ENCODE measurements at regions not wholly inside any gene's neighbourhood (a gene's known extent, or its start where the extent isn't known, plus 50 kb on each side); places are given as distances from the start of the nearest gene placed in this dataset.

- Histone ChIP-seq H3K27ac (ENCODE audit: low read depth in 1 of 2, low read length in 1 of 2) (no peak overlapping the region), H3K9me3 (ENCODE audit: control insufficient read depth in 4 of 4, insufficient read depth in 3 of 4, low read length in 3 of 4) (no peaks in the 10 kb centered on the region), H3K36me3 (ENCODE audit: control insufficient read depth in 4 of 4, insufficient read depth in 4 of 4, low read length in 4 of 4) (no peaks in the 10 kb centered on the region), H3K4me1 (ENCODE audit: control insufficient read depth in 5 of 5, insufficient read depth in 5 of 5, low read length in 5 of 5) (peaks cover 0 to 4% (median 0%) of the 10 kb centered on the region in 5 donors), H3K27me3 (ENCODE audit: control insufficient read depth in 3 of 3, insufficient read depth in 3 of 3, low read length in 2 of 3) (no peaks in the 10 kb centered on the region), H3K4me3 (no peak overlapping the region), H3K9ac (ENCODE audit: insufficient read depth in 1 of 2, low read length in 2 of 2) (no peak overlapping the region)
- no peak for ATAC-seq (ENCODE audit: insufficient read depth, low FRiP score)
- no peak for DNase-seq
- WGBS, 2 donors, result 84 to 93% methylated on average over 3 of the region's 3 CpGs
- no peak for TF ChIP-seq CTCF (IDR thresholded peaks at IDR 0.05; ENCODE audit: control extremely low read depth, extremely low read depth)
These were observed 364.3 kb downstream of the PLPP3 start for GRCh38 chr1:56215086-56215485.

- H3K27ac ChIP-seq (ENCODE audit: low read depth in 1 of 2, low read length in 1 of 2), result no peak overlapping the region
- no peak for TF ChIP-seq CTCF (IDR thresholded peaks at IDR 0.05; ENCODE audit: control extremely low read depth, extremely low read depth)
- no peaks in the 10 kb centered on the region for H3K27me3 ChIP-seq (ENCODE audit: control insufficient read depth in 3 of 3, insufficient read depth in 3 of 3, low read length in 2 of 3)
- H3K4me3 ChIP-seq, result no peak overlapping the region
- no peak for DNase-seq
- no peaks in the 10 kb centered on the region for H3K9me3 ChIP-seq (ENCODE audit: control insufficient read depth in 4 of 4, insufficient read depth in 3 of 4, low read length in 3 of 4)
- ATAC-seq (ENCODE audit: insufficient read depth, low FRiP score), result no peak
- H3K4me1 ChIP-seq (ENCODE audit: control insufficient read depth in 5 of 5, insufficient read depth in 5 of 5, low read length in 5 of 5), result peaks cover 0 to 4% (median 0%) of the 10 kb centered on the region in 5 donors
- H3K36me3 ChIP-seq (ENCODE audit: control insufficient read depth in 4 of 4, insufficient read depth in 4 of 4, low read length in 4 of 4), result no peaks in the 10 kb centered on the region
- no peak overlapping the region for H3K9ac ChIP-seq (ENCODE audit: insufficient read depth in 1 of 2, low read length in 2 of 2)
These were observed 366.3 kb downstream of the PLPP3 start for GRCh38 chr1:56213068-56213467.

GRCh38 chr1:56212143-56212542 is 367.2 kb downstream of the PLPP3 start:
- TF ChIP-seq CTCF (IDR thresholded peaks at IDR 0.05; ENCODE audit: control extremely low read depth, extremely low read depth), result no peak
- Histone ChIP-seq H3K36me3 (ENCODE audit: control insufficient read depth in 4 of 4, insufficient read depth in 4 of 4, low read length in 4 of 4) (no peaks in the 10 kb centered on the region), H3K4me3 (no peak overlapping the region), H3K27ac (ENCODE audit: low read depth in 1 of 2, low read length in 1 of 2) (no peak overlapping the region), H3K4me1 (ENCODE audit: control insufficient read depth in 5 of 5, insufficient read depth in 5 of 5, low read length in 5 of 5) (peaks cover 0 to 4% (median 0%) of the 10 kb centered on the region in 5 donors), H3K9ac (ENCODE audit: insufficient read depth in 1 of 2, low read length in 2 of 2) (no peak overlapping the region), H3K27me3 (ENCODE audit: control insufficient read depth in 3 of 3, insufficient read depth in 3 of 3, low read length in 2 of 3) (no peaks in the 10 kb centered on the region), H3K9me3 (ENCODE audit: control insufficient read depth in 4 of 4, insufficient read depth in 3 of 4, low read length in 3 of 4) (peaks cover 0 to 3% (median 1%) of the 10 kb centered on the region in 4 donors)
- DNase-seq, result no peak
- no peak for ATAC-seq (ENCODE audit: insufficient read depth, low FRiP score)
- WGBS, 2 donors, result 97% methylated on average over 2 of the region's 2 CpGs

GRCh38 chr1:56206391-56206790 is 373.0 kb downstream of the PLPP3 start:
- Histone ChIP-seq H3K27ac (ENCODE audit: low read depth in 1 of 2, low read length in 1 of 2) (no peak overlapping the region), H3K4me3 (no peak overlapping the region), H3K27me3 (ENCODE audit: control insufficient read depth in 3 of 3, insufficient read depth in 3 of 3, low read length in 2 of 3) (no peaks in the 10 kb centered on the region), H3K9me3 (ENCODE audit: control insufficient read depth in 4 of 4, insufficient read depth in 3 of 4, low read length in 3 of 4) (peaks cover 2 to 12% (median 7%) of the 10 kb centered on the region in 4 donors), H3K9ac (ENCODE audit: insufficient read depth in 1 of 2, low read length in 2 of 2) (no peak overlapping the region), H3K36me3 (ENCODE audit: control insufficient read depth in 4 of 4, insufficient read depth in 4 of 4, low read length in 4 of 4) (peaks cover 0 to 3% (median 0%) of the 10 kb centered on the region in 4 donors), H3K4me1 (ENCODE audit: control insufficient read depth in 5 of 5, insufficient read depth in 5 of 5, low read length in 5 of 5) (no peaks in the 10 kb centered on the region)
- no peak for TF ChIP-seq CTCF (IDR thresholded peaks at IDR 0.05; ENCODE audit: control extremely low read depth, extremely low read depth)
- WGBS, 2 donors, result 92 to 95% methylated on average over 2 of the region's 2 CpGs
- no peak for ATAC-seq (ENCODE audit: insufficient read depth, low FRiP score)
- DNase-seq, result no peak
